Mesothelial cell of epicardium (in vitro differentiated cells): ENCODE measurements at regions not wholly inside any gene's neighbourhood (a gene's known extent, or its start where the extent isn't known, plus 50 kb on each side); places are given as distances from the start of the nearest gene placed in this dataset.

Experiments
- DNase-seq, 2 experiments: peaks; one replicate each; pipeline ENCODE4 v3.0.0; 2021; ENCODE audit warnings: low spot score in 2 of 2; ENCODE audit not compliant: unreplicated experiment in 2 of 2
- H3K27ac Mint-ChIP-seq: 2 replicates; pipeline ENCODE4 v1.8.0; 2021; ENCODE audit warnings: mixed read lengths
- H3K27me3 Mint-ChIP-seq: 2 replicates; pipeline ENCODE4 v1.8.0; 2021; ENCODE audit warnings: low read depth, mixed read lengths
- H3K36me3 Mint-ChIP-seq: 2 replicates; pipeline ENCODE4 v1.8.0; 2021; ENCODE audit warnings: mixed read lengths
- H3K4me1 Mint-ChIP-seq: 2 replicates; pipeline ENCODE4 v1.8.0; 2021; ENCODE audit warnings: mixed read lengths
- H3K4me3 Mint-ChIP-seq: 2 replicates; pipeline ENCODE4 v1.8.0; 2021; ENCODE audit warnings: mild to moderate bottlenecking, moderate library complexity, mixed read lengths
- H3K9me3 Mint-ChIP-seq: 2 replicates; pipeline ENCODE4 v1.8.0; 2021; ENCODE audit warnings: mixed read lengths
- TF ChIP-seq, protein P1 (sequence below): fragments of 200-600 bp; sonication (generic); IDR thresholded peaks from one replicate; pipeline ENCODE4 v1.5.0; 2021; ENCODE audit warnings: antibody characterized with exemption; ENCODE audit not compliant: unreplicated experiment

DNA sequence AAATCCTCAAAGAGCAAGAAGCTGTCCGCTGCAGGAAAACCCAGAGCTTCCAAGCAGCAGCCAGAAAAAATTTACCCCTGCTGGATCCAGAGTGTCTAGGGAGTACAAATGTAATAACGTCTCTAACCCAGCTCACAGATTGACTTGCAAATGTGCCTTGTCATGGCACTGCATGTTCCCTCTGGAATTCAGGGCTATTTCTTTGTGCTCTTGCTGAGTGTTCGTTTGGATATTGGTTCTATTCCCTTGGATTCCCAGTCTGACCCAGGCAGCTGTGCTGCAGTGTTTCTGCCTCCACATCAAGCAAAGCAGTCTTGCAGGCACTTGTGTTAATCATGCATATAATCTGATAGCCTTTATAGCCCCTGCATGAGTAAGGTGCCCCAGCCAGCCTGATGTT lies 209.9 kb upstream of the GHITM start:
- Mint-ChIP-seq H3K4me1 (peaks cover 2% of the 10 kb centered on the region), H3K27me3 (peaks cover 61% of the 10 kb centered on the region), H3K27ac (no peak overlapping the region), H3K4me3 (no peak overlapping the region), H3K9me3 (no peaks in the 10 kb centered on the region), H3K36me3 (no peaks in the 10 kb centered on the region)
- TF ChIP-seq, protein P1, sequence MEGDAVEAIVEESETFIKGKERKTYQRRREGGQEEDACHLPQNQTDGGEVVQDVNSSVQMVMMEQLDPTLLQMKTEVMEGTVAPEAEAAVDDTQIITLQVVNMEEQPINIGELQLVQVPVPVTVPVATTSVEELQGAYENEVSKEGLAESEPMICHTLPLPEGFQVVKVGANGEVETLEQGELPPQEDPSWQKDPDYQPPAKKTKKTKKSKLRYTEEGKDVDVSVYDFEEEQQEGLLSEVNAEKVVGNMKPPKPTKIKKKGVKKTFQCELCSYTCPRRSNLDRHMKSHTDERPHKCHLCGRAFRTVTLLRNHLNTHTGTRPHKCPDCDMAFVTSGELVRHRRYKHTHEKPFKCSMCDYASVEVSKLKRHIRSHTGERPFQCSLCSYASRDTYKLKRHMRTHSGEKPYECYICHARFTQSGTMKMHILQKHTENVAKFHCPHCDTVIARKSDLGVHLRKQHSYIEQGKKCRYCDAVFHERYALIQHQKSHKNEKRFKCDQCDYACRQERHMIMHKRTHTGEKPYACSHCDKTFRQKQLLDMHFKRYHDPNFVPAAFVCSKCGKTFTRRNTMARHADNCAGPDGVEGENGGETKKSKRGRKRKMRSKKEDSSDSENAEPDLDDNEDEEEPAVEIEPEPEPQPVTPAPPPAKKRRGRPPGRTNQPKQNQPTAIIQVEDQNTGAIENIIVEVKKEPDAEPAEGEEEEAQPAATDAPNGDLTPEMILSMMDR, result no peak
- no peak for DNase-seq

DNA sequence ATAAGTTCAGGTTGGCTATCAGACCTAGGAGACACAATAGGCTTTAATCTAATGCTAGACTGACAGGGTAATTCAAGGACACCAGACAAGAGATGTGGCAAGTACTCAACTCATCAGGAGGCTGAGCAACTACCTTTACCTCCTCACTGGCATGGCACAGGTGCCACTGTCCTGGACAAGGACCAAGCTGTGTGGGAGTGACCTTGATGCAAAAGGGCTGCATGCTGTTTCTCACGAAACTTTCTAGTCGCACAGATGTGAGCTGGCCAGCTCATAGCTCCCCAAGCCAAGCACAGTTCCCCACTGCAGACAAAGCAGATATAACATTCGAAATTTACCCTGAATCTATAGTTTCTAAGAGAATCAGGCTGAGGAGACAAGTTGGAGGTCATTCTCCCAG lies 207.6 kb upstream of the GHITM start:
- peaks cover 2% of the 10 kb centered on the region for H3K4me1 Mint-ChIP-seq
- TF ChIP-seq, protein P1, result no peak

DNA sequence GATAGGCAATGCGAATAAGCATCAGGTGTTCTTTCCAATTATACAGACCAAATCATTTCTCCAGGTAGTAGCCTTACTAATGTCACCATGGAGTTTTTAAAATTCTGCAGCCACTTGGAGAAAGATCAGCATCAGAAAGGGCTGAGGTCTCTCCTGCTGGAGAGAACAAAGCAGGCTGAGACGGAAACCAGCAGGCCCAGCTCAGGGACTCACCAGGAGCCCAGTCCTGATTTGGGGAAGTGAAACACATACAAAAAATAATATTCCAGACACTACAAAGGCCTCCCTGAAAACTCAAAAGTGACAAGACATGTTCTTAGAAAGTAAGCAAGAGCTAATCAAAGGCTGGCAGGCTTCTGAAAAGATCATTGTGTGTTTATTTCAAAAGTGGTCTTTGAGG lies 207.1 kb upstream of the GHITM start:
- Mint-ChIP-seq H3K27ac (no peak overlapping the region), H3K9me3 (no peaks in the 10 kb centered on the region), H3K4me1 (peaks cover 2% of the 10 kb centered on the region), H3K4me3 (no peak overlapping the region), H3K36me3 (no peaks in the 10 kb centered on the region), H3K27me3 (peaks cover 48% of the 10 kb centered on the region)
- TF ChIP-seq, protein P1, result no peak
- no peak for DNase-seq

More for the DNA sequence above, 207.6 kb upstream of the GHITM start:
- Mint-ChIP-seq H3K27me3 (peaks cover 51% of the 10 kb centered on the region), H3K4me3 (no peak overlapping the region), H3K36me3 (no peaks in the 10 kb centered on the region), H3K9me3 (no peaks in the 10 kb centered on the region), H3K27ac (no peak overlapping the region)
- no peak for DNase-seq

DNA sequence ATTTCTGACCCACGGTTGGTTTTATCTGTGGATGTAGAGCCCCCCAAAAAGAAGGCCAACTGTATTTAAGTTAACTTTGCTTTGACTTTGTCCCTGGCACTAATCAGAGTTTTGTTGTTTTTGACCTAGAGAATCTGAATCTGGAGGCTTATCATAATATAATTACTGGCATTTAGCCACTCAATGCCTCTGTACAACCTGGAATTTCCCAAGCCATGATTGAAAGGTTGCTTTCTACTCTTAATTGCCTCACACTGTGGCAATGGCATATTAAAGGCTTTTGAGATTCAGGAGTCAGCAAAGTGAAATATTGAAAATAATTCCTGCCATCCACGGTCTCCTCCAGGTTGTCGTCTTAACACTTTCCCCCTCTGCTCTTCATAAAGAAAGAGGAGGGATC lies 205.2 kb upstream of the GHITM start:
- TF ChIP-seq, protein P1, result no peak
- Mint-ChIP-seq H3K4me3 (no peak overlapping the region), H3K27me3 (peaks cover 41% of the 10 kb centered on the region), H3K9me3 (no peaks in the 10 kb centered on the region), H3K36me3 (no peaks in the 10 kb centered on the region), H3K27ac (no peak overlapping the region), H3K4me1 (peaks cover 2% of the 10 kb centered on the region)
- no peak for DNase-seq

DNA sequence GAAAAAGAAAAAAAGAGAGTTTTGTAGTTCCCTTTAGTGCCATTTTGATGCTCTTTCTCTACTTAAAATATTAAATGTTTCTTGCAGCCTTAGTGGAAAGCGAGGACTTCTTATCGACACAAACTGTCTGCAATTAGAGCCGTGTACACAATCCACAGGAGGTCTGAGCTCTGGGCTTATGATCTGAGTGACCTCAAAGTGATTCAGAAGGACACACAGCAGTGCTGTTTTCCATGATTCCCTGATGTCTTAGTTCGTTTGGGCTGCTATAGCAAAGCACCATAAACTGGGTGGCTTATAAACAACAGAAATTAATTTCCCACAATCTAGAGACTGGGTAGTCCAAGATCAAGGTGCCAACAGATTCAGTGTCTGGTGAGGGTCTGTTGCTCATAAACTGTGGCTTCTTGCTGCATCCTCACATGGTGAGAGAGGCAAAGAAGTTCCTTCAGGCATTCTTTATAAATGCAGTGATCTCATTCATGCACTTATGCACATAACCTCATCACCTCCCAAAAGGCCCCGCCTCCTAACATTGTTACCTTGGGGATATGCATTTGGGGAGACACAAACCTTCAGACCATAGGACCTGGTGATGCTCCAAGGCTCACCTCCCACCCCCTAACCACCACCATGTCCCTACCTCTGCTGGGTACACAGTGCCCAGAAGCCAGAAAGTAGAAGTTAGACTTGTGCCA lies 204.5 kb upstream of the GHITM start:
- Mint-ChIP-seq H3K27me3 (peaks cover 39% of the 10 kb centered on the region), H3K27ac (no peak overlapping the region), H3K4me3 (no peak overlapping the region), H3K4me1 (peaks cover 2% of the 10 kb centered on the region), H3K36me3 (no peaks in the 10 kb centered on the region), H3K9me3 (no peaks in the 10 kb centered on the region)
- no peak for DNase-seq
- TF ChIP-seq, protein P1, result no peak
